ENCODE measurements at regions not wholly inside any gene's neighbourhood (a gene's known extent, or its start where the extent isn't known, plus 50 kb on each side); places are given as distances from the start of the nearest gene placed in this dataset.
"Not testable (repeated sequence)": the region's sequence is repeated elsewhere in the genome, so short reads cannot be mapped to it uniquely, and the experiment has no call there.

DNA sequence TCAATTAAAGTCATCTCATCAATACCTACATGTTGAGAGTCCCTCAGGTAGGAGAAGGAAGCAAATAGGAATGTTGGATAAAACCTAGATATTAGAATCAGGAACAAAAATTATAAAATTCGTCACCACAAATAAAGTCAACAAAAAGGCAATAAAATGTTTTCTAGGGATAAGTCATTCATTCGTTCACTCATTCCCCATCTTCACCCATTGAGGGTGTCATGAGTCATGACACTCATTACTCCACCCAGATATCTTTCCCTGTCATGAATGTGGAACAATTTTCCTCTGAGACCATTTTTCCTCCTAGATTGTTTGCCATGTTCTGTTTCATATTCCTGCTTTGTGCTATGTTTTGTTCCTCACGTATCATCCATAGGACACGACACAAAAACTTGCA, 50.9 kb upstream of the OLIG3 start:
- DNase-seq = no peak

DNA sequence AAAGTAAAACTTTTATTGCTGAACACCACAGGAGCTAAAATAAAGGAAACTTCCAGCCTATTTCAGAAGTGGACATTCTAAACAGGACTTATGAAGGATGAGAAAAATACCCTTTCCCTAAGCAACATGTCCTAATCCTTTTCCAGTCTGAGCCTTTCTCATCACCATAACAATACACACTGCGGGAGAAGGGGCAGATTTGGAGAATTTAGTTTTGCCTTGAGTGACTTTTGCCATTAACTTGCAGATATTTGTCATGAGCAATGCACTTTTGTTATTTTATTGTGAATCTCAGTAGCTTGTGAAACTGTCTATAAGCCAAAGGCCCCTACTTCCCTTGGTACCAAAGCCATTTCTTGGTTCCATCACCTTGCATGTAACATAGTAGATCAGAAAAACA, 53.0 kb upstream of the OLIG3 start:
- DNase-seq = no peak

DNA sequence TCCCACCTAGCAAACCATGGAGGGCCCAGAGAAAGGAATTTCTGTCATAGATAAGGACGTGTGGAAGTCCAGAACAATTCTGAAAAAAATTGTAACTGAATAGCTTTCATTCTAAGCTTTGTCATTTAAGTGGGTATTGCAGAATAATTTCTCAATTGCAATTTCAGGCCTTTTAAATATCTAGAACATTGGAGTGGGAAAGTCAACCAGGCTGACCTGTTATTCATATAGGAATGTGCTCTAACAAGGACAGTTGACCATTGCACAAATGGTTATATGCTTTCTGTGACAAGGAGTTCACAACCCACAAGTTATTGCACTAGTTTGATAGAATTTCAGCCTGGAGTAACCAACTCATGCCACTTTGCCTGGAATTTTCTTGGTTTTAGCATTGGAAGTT, 53.4 kb upstream of the OLIG3 start:
- no peak for DNase-seq

DNA sequence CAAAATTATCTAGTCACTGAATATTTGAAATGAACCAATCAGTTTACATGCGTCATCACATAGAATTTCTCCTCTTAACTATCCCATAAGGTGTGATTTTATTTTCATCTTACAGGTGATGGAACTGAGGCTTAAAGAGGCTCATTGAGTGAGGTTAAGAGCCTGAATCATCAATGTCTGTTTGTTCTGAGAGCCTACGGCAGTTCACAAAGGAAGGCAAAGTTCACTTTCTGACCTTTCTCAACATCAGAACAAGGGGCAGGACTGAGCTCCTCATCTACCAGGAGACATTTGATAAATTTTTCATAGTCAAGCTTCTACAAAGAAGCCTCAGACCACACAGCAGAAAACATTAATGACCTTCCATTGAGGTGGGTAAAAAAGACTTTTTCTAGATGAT, 54.9 kb upstream of the OLIG3 start:
- DNase-seq = no peak

DNA sequence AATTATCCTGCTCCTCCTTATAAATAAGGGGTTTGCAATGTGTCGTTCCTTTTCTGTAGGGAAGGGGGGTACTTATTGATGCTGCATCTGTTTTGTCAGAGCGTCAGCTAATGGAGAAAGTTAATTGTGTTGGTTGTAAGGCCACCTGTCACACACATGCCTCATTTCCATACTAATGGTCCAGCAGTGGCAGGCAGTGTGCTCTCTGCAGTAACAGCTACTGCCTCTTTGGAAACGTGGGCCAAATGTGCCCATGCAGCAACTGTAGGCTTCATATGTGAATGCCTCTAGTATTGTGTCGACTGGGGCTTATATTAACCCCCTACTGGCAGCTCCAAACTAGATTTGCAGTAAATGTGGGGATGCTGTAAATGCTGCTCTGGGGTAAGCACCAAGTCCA, 56.3 kb upstream of the OLIG3 start:
- DNase-seq = no peak

DNA sequence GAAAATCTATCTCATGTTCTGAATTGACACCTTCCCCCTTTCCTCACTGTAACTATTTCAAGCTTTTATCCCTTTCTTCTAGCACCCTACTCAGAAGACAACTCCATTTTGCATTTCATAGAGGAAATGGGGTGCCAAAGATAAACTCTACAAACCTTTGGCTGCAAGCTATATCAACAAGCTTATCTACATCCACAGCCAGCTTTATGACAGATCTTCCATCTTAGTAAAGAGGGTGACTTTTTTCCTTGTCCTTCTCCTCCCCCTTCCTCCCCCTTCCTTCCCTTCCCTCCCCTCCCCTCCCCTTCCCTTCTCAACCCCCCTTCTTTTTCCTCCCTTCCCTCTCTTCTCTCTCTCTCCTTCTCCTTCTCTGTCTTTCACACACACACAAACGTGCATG, 58.0 kb upstream of the OLIG3 start:
- DNase-seq = no peak

DNA sequence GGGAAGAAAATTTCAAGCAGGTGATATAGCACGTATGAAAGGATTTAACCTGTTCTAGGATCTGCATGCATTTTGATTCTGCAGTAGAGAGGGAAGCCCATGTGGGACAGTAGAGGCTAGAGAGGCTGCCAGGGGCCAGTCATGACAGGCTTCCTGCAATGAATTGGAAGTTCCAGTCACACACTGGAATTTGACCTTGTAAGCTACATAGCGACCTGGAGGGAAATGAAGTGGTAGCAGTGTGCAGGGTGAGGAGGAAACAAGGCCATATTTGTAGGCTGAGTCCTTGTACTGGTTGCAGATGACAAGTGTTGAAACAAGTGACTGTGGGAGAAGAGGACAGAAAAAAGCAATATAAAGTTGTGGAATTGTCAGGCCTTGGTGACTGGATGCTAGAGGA, 58.6 kb upstream of the OLIG3 start:
- DNase-seq = no peak

DNA sequence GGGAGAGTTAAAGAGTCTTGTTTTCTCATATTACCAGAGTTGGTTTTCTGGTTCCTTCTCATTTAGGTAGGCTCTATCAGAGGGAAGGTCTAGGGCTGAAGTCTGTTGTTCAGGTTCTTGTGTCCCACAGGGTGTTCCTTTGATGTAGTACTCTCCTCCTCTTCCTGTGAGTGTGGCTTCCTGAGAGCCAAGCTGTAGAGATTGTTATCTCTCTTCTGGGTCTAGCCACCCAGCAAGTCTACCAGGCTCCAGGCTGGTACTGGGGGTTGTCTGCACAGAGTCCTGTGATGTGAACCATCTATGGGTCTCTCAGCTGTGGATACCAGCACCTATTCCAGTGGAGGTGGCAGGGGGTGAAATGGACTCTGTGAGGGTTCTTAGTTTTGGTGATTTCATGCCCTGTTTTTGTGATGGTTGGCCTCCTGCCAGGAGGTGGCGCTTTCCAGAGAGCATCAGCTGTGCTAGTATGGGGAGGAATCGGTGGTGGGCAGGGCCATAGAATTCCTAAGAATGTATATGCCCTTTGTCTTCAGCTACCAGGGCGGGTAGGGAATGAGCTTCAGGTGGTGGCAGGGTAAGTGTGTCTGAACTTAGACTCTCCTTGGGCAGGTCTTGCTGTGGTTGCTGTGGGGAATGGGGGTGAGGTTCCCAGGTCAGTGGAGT, 65.5 kb upstream of the OLIG3 start:
- DNase-seq = not testable (repeated sequence)

DNA sequence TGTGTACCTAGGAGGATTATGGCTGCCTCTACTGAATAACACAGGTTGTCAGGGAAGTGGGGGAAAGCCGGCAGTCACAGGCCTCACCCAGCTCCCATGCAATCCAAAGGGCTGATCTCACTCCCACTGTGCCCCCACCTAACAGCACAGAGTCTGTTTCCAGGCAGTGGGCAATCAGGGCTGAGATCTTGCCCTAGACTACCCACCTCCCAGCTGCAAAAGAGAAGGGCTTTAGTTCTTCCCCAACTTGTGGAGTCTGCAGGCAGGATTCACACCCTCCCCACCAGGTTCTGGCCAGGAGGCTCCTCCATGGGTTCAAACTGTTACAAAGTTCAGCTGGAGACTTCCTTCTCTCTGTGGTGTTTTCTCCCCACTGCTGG, 66.0 kb upstream of the OLIG3 start:
- no peak for DNase-seq

DNA sequence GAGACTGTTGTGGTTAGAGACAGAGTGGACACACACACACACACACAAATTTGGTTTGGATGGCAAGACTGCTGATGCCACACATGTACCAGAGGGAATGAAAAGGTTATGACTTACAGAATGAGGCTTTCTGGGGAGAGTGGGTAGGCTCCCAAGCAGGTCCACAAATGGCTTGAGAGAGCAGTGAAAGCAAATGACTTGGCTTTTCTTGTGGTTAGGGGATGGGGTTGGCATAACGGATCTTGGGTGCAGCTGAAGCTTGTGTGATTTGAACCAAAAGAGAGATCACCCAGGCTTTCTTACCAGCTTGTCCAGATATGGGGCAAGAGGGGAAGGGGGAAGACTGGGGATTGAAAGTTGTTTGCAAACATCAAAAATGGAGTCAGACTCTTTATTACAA, 73.9 kb upstream of the OLIG3 start:
- DNase-seq = no peak

DNA sequence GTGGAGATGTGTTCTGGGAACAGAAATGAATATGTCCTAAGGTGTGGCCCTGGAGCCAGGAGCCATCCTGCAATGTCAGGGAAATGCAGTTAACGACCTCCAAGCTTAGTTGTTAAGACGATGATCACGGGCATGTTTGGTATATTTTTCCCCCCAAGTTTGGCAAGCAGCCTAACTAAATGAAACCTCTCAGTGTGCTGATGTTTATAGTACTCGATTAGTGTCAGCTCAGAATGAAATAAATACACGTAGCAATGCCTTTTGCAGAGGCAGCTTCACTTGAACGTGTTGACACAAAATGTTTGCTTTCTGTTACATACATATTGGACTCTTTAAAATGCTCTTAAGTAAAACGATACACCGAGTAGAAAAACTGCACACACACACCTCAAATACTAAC, 76.2 kb upstream of the OLIG3 start:
- DNase-seq = no peak

DNA sequence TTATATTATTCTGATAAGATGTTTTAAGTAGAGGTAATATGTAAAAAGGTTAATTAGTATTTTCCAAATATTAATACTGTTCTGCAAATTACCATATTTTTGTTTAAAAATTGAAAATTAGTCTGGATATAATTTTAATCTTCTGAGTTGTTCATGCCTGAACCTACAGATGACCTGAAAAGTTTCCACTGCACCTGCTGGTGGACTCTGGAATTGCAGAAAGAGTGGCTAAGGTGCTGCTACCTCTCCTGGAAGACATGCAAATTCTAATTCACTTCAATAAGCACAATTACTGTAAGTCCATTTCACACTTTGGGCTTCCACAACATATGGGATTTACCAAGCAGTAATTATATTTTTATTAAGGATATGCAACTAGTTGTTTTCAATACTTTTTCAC, 77.7 kb upstream of the OLIG3 start:
- DNase-seq = no peak

DNA sequence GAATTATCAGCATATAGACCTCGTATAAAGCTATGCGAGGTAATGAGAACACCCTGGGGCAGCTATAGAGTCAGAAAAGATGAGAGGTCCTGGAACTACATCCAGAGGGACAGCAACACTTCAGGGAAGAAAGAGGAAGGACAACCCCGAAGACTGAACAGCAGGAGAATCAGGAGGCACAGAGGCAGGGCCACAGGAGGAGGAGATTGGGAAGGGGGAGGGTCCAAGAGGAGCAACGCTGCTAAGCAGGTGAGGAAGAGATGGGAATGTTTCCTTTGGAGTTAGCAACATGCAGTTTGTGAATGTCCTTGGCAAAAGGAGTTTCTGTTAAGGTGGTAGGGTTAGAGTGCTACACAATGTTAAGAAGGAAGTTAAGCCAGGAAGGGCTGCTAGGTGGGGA, 79.5 kb upstream of the OLIG3 start:
- DNase-seq = no peak

DNA sequence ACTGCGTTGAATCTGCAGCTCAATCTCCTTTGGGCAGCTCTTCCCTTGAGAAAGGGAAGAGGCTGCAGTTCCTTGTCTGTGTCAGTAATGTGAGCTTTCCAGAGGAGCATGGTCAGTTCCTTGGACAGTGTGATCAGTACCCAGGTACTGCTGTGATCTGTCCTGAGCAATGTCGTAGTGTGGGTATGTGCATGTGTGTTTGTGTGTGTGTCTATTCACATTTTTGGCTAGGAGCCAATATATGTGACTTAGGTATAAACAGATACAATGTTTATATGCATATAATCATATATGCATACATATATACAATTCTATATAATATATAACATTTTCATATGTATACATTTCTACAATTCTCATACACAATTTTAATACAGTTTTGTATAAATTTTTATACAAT, 85.4 kb upstream of the OLIG3 start:
- no peak for DNase-seq

DNA sequence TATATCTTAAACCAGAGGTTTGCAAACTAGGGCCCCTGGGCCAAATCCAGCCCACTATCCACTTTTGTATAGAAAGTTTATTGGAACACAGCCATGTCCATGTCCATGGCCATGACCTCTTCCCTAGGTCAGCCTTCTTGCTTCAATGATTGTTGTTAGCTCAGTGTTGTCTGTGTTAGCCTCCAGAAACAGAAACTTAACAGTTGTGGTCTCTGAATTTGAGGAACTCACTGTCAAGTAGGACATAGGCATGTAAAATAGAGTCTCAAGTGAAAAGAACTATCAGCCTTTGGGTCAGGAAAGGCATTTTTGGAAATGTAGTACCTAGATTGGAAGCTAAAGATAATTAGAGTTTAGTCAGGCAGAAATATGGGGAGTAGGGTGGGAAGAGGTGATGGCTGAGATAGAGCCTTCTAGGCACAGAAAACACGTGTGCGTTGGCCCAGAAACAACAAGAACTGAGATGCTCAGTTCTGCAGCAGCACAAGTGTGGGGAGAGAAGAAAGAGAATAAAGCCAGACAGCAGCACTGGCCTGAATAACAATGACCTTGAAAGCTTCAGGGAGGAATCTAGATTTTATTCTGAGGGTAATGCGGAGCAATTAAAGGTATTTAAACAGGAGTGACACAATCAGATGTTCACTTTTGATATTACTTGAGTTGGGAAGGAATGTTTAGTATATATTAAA, 87.0 kb upstream of the OLIG3 start:
- DNase-seq = no peak

DNA sequence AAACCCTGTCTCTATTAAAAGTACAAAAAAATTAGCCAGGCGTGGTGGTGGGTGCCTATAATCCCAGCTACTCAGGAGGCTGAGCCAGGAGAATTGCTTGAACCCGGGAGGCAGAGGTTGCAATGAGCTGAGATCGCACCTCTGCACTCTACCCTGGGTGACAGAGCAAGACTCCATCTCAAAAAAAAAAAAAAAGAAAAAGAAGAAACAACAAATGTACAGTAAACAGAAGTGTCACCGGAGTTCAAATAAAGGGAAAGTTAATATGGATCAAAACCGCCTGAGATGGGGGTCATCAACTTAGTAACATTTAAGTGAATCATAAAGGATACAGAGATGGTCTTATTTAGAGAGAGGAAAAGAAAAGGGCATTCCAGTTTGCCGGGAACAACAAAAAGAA, 89.3 kb upstream of the OLIG3 start:
- not testable (repeated sequence) for DNase-seq

DNA sequence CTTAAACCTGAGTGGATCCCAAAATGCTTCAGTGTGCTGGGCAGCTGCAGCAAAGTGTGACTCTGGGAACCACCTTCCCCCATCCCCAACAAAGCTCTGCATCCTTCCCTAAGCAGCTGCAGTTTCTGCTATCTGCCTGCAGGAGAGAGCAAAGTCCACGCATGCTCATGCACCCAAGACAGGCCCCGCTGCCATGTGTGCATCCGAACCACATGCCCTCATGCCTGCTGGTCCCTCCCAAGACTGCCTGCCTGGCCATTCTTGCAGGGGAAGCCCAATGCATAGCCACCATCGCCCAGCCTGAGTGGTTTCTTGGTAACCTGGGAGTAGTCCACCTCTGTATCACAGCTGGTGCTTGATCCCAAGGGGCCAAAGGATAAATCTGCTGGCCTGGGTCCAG, 94.3 kb upstream of the OLIG3 start:
- DNase-seq = no peak

DNA sequence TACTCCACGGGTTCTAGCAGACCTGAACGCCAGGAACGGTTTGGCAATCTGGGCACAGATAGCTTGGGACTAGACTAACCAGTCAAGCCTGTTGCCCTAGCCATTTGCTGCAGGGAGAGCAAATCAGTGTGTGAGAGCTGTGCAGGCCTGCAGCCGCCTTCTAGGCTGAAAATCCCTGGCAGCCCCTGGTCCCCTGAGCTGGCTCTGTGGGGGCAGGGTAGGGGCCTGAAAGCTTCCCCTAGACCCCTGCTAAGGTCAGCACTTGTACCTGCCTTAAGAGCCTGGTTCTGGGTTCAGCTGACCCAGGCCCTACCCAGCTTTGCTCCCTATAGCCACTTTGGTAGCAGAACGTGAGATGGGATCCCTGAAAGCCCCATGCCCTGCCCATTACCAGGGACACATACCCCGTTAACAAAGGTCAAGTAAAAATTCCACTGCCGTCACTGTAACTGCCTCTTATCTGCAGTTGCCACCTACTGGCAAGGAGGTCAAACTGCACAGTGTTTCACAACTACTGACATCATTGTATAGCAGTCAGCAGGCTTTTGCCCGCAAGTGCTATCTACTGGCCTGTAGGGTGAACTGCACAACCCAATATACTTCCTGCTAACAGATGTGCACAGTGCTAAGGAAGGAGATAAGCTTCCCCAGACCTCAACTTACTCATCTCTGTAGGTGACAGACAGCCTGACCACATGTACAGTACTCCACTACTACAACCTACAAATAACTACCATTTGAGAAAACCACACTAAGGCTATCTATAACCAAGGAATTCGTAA, 95.1 kb upstream of the OLIG3 start:
- no peak for DNase-seq

DNA sequence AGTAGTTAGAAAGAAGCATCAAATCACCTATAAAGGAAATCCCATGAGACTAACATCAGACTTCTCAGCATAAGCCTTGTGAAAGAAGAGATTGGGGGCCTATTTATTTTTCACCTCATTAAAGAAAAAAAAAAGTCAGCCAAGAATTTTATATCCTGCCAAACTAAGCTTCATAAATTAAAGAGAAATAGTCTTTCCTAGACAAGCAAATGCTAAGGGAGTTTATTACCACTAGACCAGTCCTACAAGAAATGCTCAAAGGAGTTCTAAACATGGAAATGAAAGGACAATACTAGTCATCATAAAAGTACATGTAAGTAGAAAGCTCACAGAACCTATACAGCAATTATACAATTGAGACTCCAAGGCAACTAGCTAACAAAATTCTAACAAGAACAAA, 96.5 kb upstream of the OLIG3 start:
- no peak for DNase-seq

DNA sequence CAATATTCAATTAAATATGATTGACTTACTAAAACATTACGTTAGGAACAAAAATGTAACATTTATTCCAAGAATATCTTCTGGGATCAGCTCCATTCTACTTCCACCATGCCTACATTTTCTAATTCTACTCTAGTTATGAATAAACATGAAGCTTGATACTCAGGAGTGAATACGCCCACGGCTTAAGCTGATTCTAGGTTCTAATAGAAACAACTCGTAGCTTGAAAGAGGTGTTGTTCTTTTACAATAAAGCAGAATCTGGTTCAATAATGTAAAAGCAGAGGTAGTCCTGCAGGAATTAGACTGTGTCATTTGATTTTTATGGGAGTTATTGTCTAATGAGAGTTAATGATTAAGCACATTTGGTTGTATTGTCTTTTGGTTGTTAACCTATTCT, 107.3 kb upstream of the OLIG3 start:
- no peak for DNase-seq

DNA sequence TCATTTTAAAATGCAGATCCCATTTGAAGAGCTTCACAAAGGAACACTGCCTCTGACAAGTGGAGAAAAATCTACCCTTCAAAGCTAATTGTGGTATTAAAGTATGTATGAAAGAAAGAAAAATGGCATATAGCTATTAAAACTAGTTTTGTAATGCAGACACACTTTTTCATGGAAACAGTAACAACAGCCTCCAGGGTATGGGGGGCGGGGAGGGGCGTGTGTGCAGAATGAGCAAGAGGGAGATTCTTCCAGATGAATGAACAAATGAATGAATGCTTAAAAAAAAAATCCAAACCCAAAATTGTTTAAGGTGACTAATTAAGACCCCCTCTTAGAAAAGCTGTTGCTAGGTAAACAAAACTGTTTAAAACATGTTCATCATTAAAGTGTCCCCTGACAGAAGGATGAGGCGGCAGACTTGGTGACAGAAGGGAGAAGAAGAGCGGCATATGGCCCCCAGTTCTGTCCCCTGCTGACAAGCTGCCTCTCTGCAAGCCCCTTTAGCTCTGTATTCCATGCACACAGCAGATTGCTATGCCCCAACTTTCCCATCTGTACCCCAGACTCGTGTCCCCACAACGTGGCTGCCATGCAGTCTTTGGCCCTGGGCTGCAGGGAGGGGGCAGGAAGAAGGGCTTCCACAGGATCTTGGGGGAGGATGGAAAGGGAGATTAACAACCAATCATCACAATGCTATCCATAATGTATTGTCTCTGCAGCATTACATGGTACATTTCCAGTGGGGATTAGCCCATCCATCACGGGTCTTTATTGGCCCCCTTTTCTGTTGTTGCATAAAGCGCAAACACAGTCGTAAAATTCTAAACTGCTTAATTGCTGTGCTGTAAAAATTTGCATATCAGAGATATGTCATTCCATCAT, 108.4 kb upstream of the OLIG3 start:
- DNase-seq = no peak

DNA sequence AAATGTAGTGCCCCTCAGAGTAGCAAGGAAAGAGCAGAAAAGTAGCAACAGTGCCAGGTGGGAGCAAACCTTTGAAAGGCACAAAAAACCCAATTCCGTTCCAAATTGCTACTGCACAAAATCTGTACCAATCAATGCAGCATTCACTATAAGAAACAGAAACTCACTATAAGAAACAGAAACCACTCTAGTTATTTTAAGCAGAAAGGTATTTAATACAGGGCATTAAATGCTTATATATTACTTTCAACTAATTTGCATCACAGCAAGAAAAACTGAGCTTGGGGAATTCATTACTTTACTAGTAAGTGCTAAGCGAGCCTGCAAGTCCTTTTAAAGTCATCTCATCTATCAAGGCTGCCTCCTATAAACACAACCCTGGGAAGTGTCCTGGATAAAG, 116.5 kb upstream of the OLIG3 start:
- DNase-seq = no peak

DNA sequence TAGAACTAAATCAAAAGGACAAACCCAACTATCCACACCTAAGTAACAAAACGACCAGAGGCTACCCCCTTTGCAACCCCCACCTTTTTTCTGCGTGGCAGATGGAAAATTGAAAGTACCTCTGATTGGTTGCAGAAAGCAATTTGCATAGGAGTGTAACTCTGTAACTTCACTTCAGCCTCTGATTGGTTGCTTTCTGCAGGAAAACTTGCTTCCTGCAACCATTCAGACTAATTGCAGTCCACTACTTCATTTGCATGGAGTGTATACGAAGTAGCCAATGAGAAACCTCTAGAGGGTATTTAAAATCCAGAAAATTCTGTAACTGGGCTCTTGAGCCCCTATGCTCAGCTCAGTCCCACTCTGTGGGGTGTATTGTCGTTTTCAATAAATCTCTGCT, 129.1 kb upstream of the OLIG3 start:
- DNase-seq = no peak

Data from amniotic stem cell (primary cell).